Muscle layer of duodenum (tissue), 2 donors: ENCODE measurements at regions not wholly inside any gene's neighbourhood (a gene's known extent, or its start where the extent isn't known, plus 50 kb on each side); places are given as distances from the start of the nearest gene placed in this dataset.
"Not testable (repeated sequence)": the region's sequence is repeated elsewhere in the genome, so short reads cannot be mapped to it uniquely, and the experiment has no call there.

Experiments
- H3K27ac ChIP-seq: one replicate; pipeline ENCODE4 v1.7.0; 2013; ENCODE audit warnings: mild to moderate bottlenecking, low read length
- H3K27me3 ChIP-seq: one replicate; pipeline ENCODE4 v1.7.0; 2013; ENCODE audit warnings: low read depth, mild to moderate bottlenecking, control low read depth, low read length
- H3K36me3 ChIP-seq, 2 donors: one replicate each; pipeline ENCODE4 v1.7.0; 2013; ENCODE audit warnings: low read length in 2 of 2, control low read depth in 1 of 2, mild to moderate bottlenecking in 1 of 2; ENCODE audit not compliant: insufficient read depth in 2 of 2, control insufficient read depth in 1 of 2
- H3K4me1 ChIP-seq, 2 donors: one replicate each; pipeline ENCODE4 v1.7.0; 2013; ENCODE audit warnings: low read length in 2 of 2, mild to moderate bottlenecking in 2 of 2, control low read depth in 1 of 2, moderate library complexity in 1 of 2; ENCODE audit not compliant: insufficient read depth in 2 of 2, control insufficient read depth in 1 of 2
- H3K4me3 ChIP-seq, 2 donors: one replicate each; pipeline ENCODE4 v1.7.0; 2013; ENCODE audit warnings: low read length in 2 of 2, low read depth in 1 of 2, mild to moderate bottlenecking in 1 of 2
- H3K9me3 ChIP-seq, 2 donors: one replicate each; pipeline ENCODE4 v1.7.0; 2013; ENCODE audit warnings: low read length in 2 of 2, control low read depth in 1 of 2, mild to moderate bottlenecking in 1 of 2; ENCODE audit not compliant: control insufficient read depth in 1 of 2
- donor health status: healthy.

DNA sequence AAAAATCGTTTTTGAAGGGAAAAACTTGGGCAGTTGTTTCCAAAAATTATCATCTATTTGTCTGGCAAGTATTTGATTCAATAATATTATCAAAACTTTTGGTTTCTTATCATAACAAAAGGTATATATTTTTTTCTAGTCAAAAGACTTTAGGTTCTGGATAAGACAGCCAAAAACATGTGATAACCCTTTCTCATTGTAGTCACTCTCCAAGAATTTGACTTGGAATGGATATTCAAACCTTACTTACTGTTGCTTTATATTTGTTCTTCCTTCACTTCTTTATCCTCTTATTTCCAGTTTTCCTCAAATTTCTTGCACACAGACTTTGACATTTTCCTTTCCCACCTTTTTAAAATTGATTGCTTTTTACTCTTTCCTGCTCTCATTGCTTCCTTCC is 140.9 kb upstream of the FAM3C start:
- H3K27me3 ChIP-seq = no peaks in the 10 kb centered on the region

DNA sequence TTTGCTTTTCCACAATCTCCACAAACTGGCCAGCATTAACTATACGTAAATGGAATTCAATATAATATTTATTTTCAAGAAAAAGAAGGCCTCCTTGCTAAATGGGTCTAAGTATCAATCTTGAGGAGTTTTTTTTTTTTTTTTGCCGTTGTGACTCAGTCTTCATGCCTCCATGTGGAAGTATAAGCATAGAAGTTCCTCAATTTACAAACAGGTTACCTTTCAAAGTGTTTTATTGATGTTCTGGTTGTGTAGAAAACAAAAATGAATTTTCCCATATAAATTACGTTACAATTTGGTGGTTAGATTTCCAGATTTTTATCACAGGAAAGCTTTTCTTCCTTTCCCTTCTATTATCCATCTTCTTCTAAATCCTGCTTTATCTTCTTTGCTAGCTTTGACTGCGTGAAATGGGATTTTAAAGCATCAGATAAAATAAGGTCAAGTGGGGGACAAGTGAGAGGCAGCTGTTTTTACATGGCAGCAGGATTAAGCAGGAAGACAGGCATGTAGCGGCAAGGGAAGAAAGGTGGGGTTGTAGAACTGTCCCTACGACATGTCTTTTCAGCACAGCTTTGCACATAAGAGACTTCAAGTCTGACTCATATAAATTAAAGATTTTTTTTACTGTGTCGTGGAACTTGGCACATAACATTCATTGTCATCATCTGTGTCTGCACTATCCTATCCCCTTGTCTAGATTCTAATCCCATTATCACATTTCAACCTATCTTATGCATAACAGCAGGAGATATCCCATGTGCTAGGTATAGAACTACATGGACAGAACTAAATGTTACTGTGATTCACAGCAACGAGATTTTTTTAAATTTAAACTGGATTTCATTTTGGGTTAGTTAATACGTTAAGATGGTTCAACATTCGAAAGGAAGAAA is 135.3 kb upstream of the FAM3C start:
- no peaks in the 10 kb centered on the region for H3K9me3 ChIP-seq

More for the DNA sequence above, 140.9 kb upstream of the FAM3C start:
- no peak overlapping the region for H3K4me3 ChIP-seq
- H3K4me1 ChIP-seq = no peaks in the 10 kb centered on the region
- no peaks in the 10 kb centered on the region for H3K36me3 ChIP-seq
- H3K27ac ChIP-seq = no peak overlapping the region
- H3K9me3 ChIP-seq = no peaks in the 10 kb centered on the region

DNA sequence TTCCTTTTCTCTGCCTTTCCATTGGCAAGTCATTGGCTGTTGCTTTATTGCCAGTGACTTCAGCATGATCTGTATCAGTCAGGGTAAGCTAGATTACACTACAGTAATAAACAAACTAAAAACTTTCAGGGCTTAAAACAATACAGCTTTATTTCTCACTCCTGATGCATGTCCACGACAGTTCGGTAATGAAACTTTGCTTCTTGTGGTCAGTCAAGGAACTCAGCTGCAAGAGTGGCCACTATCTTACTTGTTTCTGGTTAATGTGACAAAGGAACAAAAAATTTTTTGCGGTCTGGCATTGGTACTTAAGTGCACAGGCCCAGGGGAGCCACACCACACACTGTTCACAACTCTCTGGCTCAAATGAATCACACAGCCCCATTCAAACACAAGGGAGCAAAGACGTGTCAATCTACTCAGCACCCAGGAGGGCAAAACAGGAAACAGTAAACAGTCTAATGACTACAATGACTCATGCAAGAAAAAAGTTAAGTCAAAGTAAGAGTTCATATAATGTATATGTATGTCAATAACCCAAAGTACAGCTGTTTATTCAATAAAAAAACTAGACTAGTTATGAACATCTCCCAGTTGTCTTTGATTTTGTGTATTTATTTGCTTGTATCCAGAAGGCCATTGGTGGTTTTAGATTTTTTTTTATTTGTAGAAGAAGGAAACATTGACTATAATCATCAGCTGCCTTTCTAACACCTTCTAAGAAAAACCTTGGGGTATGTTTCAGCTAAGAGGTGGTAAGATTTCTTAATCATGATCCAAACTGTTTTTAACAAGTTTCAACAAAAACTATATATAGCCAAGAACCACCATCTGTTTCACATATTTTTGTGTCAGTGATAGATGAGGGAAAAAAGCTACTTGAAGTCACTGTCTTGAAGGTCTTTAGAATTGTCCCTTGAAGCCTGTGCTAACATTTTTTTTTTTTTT is 134.4 kb upstream of the FAM3C start:
- Histone ChIP-seq H3K4me1 (peaks cover 0 to 9% of the 10 kb centered on the region in 2 donors), H3K4me3 (no peak overlapping the region), H3K9me3 (no peaks in the 10 kb centered on the region), H3K27ac (no peak overlapping the region), H3K36me3 (no peaks in the 10 kb centered on the region), H3K27me3 (no peaks in the 10 kb centered on the region)

More for the DNA sequence above, 135.3 kb upstream of the FAM3C start:
- Histone ChIP-seq H3K36me3 (no peaks in the 10 kb centered on the region), H3K27me3 (no peaks in the 10 kb centered on the region), H3K27ac (no peak overlapping the region), H3K4me1 (peaks cover 0 to 5% of the 10 kb centered on the region in 2 donors), H3K4me3 (no peak overlapping the region)

DNA sequence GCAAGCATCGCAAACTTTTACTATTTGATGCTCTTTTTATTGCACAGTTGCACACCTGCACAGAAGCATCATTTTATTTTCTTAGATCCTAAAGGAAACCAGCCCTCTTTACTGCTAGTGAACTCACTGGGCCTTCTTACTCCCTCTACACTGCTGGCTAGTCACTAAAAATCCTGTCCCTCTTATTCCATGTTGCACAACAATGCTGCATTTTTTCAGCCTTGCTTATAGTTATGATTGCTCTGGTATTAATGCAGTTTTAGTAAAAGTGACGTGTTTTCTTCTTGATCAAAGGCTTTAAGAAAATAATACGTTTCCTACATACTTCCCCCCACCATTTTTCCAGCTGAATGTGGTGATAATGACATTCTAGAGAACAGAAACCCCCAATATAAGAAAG is 132.9 kb upstream of the FAM3C start:
- Histone ChIP-seq H3K4me1 (peaks cover 0 to 10% of the 10 kb centered on the region in 2 donors), H3K27ac (no peak overlapping the region), H3K36me3 (no peaks in the 10 kb centered on the region), H3K4me3 (no peak overlapping the region), H3K9me3 (no peaks in the 10 kb centered on the region), H3K27me3 (no peaks in the 10 kb centered on the region)

DNA sequence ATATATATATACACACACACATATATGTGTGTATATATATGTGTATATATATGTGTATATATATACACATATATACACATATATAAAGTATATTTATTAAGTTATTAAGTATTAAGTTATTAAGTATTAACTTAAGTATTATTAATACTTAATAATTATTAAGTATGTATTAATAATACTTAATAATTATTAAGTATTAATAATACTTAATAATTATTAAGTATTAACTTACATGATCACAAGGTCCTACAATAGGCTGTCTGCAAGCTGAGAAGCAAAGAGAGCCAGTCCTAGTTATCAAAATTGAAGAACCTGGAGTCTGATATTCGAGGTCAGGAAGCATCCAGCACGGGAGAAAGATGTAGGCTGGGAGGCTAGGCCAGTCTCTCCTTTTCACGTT is 130.1 kb upstream of the FAM3C start:
- not testable (repeated sequence) for H3K27ac ChIP-seq, H3K4me3 ChIP-seq, H3K27me3 ChIP-seq, H3K9me3 ChIP-seq, H3K36me3 ChIP-seq
- H3K4me1 ChIP-seq = peaks cover 0 to 10% of the 10 kb centered on the region in 2 donors

DNA sequence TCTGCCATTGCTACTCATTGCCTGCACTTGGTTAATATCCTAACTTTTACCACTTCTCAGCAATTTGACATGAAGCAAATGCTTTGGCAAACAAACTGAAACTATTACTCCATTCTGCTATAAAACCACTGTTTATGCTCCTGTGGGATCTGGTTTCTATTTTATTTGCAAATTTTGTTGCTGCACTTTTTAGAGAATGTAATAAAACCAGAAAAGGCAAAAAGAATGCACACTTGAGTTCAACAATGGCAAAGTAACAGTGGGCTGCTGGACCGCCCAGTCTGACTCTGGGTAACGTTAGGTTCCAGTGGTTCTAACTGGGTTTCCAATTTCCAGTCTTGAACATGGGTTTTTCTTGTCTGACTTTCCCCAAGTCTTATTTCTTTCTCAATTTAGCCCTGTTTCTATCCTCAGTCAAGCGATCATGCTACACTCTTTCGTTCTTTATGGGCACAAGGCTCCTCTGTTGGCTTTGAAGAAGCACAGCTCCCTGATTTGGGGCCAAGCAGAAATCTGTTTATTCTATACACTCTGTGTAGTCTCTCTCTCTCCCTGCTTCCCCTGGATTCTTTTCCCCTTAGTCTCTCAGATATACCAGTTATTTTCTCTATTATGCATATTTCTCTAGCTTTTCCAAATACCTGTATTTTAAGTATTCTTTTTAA is 129.2 kb upstream of the FAM3C start:
- Histone ChIP-seq H3K27me3 (no peaks in the 10 kb centered on the region), H3K27ac (no peak overlapping the region), H3K36me3 (no peaks in the 10 kb centered on the region), H3K9me3 (no peaks in the 10 kb centered on the region), H3K4me3 (no peak overlapping the region), H3K4me1 (peaks cover 0 to 5% of the 10 kb centered on the region in 2 donors)

DNA sequence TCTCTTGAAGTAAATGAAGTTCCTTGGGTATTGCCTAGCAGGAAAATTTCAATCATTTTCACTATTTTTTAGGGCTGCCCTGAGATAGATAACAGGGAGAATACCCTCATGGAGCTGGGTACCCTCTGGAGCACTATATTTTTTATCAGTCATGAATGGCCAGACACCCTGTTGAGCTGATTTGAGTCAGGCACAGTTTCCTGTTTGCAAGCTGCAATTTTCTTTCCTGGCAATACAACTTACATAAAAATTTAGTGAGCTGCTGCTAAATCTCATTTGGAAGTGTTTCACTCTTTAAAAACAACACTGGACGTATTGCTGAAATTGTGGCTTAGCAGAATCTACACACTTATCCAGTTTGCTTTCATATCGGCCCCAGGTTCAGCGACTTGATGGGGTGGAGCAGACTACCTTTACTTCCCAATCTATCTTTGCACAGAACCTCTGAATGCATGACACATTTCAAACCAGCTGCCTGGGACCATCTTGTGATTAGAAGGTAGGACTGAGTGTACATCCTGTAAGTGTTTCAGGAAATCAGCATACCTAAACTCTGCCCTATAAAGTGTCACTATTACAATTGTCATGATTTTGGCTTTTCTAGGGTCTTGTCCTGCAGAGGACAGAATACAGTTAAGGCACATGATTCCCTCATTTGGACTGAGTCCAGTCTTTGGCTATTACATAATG is 125.7 kb upstream of the FAM3C start:
- Histone ChIP-seq H3K36me3 (no peaks in the 10 kb centered on the region), H3K4me3 (no peak overlapping the region), H3K27me3 (no peaks in the 10 kb centered on the region), H3K4me1 (peaks cover 0 to 5% of the 10 kb centered on the region in 2 donors), H3K27ac (no peak overlapping the region), H3K9me3 (no peaks in the 10 kb centered on the region)

DNA sequence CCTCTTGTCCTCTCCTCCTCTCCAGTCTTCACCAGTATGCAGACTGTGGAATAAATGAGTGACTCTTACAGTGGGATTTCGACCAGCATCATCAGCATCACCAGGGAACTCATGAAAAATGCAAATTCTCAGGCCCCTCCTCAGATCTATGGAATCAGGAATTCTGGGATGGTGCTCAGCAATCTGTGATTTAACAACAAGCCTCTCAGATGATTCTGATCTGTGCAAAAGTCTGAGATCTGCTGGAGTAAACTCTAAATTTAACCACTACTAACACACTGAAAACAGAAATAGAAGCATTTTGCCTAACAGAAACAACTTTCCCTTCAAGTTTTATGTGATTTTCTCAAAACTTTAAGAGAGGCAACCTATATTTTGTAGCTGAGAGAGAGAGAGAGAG is 124.8 kb upstream of the FAM3C start:
- H3K36me3 ChIP-seq = no peaks in the 10 kb centered on the region
- no peaks in the 10 kb centered on the region for H3K9me3 ChIP-seq
- H3K27me3 ChIP-seq = no peaks in the 10 kb centered on the region
- peaks cover 0 to 5% of the 10 kb centered on the region in 2 donors for H3K4me1 ChIP-seq
- H3K27ac ChIP-seq = no peak overlapping the region
- no peak overlapping the region for H3K4me3 ChIP-seq

DNA sequence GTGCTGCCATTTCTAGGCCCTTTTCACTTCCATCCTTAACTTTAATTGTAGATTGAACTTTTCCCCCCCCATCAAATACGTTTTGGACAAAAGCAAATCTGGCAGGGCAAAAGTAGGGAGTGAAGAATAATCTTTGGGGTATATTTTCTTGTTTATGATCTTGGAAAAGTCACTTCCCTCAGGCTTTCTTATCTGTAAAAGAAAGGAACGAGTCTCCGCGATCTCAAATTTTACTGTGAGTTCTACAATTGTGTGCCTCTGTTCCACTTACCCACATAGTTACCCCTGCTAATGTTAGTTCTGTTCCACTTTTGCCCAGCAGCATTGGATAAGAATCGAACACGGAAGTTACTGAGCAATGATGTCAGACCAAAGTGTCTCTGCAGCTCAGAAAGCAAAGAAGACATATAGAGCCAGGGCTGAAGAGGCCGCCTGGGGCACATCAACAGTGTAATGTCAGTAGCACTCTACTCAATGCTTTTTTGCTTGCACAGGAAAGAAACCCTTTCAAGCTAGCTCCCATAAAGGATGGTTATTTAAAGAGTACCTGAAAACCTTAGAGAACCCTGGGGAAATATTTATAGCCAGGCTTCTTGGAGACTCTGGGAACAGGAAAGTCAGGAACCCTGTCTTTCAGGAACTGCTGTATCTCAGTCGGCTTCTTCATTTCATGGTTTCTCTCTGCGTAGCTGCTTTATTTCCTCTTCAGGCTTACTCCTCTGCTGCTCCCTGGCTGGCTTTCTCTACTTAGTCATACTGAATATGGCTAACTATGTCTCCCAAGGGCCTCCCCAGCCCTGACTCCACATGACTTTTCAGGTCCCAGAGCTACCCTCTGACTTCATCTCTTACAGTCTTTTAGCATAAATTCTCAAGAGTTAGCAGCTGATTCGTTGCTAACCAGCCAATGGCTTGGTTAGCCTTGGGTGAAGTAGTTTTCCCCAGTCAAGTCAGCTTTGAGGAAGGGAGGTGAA is 123.7 kb upstream of the FAM3C start:
- no peak overlapping the region for H3K27ac ChIP-seq
- no peak overlapping the region for H3K4me3 ChIP-seq
- H3K36me3 ChIP-seq = no peaks in the 10 kb centered on the region

DNA sequence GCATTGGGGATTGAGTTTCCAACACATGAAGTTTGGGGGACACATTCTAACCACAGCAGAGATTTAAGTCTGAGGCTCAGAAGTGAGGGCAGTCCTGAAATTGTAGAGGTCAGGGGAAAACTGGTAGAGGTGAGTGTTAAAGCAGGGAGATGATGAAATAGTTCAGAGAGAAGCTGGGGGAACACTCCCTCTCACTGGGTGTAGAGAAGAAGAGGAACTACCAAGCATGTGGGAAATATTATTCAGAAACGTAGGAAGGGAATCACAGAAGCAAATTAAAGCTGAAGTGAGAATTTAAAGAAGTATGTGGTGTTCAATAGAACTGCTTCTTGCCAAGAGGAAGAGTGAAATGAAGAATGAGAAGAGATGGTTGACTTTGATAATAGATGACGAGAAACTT is 121.5 kb upstream of the FAM3C start:
- H3K4me3 ChIP-seq = no peak overlapping the region
- no peaks in the 10 kb centered on the region for H3K36me3 ChIP-seq
- H3K4me1 ChIP-seq = no peaks in the 10 kb centered on the region
- no peak overlapping the region for H3K27ac ChIP-seq
- H3K9me3 ChIP-seq = no peaks in the 10 kb centered on the region
- H3K27me3 ChIP-seq = no peaks in the 10 kb centered on the region

More for the DNA sequence above, 123.7 kb upstream of the FAM3C start:
- Histone ChIP-seq H3K9me3 (no peaks in the 10 kb centered on the region), H3K27me3 (no peaks in the 10 kb centered on the region), H3K4me1 (no peaks in the 10 kb centered on the region)
